ENCODE measurements at regions not wholly inside any gene's neighbourhood (a gene's known extent, or its start where the extent isn't known, plus 50 kb on each side); places are given as distances from the start of the nearest gene placed in this dataset.
A peak's percentile ranks its signal among the peaks of the same experiment; 100 is the strongest.

DNA sequence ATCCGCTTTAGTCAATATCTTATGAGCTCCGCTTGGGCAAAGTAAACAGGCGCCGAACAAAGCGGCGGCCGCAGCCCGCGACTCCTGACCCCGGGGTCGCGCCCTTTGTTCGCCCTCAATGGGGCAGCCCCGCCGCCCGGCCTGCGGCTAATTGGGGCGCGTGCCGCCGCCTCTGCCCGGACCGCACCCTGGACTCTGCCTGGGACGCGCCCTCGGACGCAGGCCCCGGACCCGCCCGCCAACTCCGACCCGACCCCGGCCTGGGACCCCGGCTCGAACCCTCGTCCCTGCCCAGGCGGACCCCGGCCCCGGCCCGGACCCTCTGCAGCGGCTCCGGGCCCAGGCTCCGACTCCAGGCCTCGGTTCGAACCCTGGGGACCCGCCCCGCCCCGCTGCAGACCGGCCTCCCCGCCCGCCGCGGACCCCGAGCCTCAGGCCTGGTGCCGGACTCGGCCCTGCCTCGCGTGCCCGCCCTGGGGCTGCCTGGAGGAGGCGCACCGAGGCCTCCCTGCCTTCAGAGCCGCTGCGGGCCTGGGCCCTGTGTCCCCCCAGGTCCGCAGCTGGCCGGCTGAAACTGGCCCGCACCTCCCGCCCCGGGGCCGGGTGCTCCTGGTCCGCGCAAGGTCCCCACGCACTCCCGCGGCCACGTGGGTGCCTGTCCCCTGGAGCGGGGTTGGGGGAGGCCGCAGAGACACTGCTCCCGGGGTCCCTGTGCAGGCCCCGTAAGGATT, 84.7 kb upstream of the WNT7B start:
- Mint-ChIP-seq H3K4me3 (peak overlapping the region; percentile 68; the same call in 2 of the 3 replicates), H3K27me3 (ENCODE audit: insufficient read depth, low read depth, poor library complexity) (peaks cover 18% of the 10 kb centered on the region), H3K36me3 (ENCODE audit: low read depth) (no peaks in the 10 kb centered on the region), H3K27ac (no peak overlapping the region), H3K9me3 (no peaks in the 10 kb centered on the region; the same call in 2 of the 3 replicates), H3K4me1 (peaks cover 4% of the 10 kb centered on the region; the same call in 1 of the 3 replicates)
- ATAC-seq (peak; percentile 92), DNase-seq (ENCODE audit: low spot score) (peak; percentile 83)
- peaks cover 41% of the 10 kb centered on the region for H3K27me3 ChIP-seq (ENCODE audit: insufficient read depth)
- H3K79me2 ChIP-seq (replicated peaks; ENCODE audit: insufficient read depth): no peaks in the 10 kb centered on the region
- no peaks in the 10 kb centered on the region for H3K36me3 ChIP-seq (ENCODE audit: insufficient read depth)
- H3K4me2 ChIP-seq: peak overlapping the region; percentile 75
- H3K4me1 ChIP-seq (ENCODE audit: insufficient read depth): peaks cover 18% of the 10 kb centered on the region
- no peaks in the 10 kb centered on the region for H3K9me2 ChIP-seq (ENCODE audit: insufficient read depth)
- H4K20me1 ChIP-seq (replicated peaks; ENCODE audit: insufficient read depth): no peaks in the 10 kb centered on the region
- H3F3A ChIP-seq (replicated peaks; ENCODE audit: low read depth): peaks cover 8% of the 10 kb centered on the region
- peak overlapping the region; percentile 61 for H3K4me3 ChIP-seq
- TF ChIP-seq ZNF114 (CRISPR knock-in tag; IDR thresholded peaks at IDR 0.05) (no peak), CREB1 (CRISPR knock-in tag; IDR thresholded peaks at IDR 0.05; ENCODE audit: low read depth) (no peak), JUNB (IDR thresholded peaks at IDR 0.05; ENCODE audit: unreplicated experiment) (no peak)
- TF ChIP-seq, protein P1, sequence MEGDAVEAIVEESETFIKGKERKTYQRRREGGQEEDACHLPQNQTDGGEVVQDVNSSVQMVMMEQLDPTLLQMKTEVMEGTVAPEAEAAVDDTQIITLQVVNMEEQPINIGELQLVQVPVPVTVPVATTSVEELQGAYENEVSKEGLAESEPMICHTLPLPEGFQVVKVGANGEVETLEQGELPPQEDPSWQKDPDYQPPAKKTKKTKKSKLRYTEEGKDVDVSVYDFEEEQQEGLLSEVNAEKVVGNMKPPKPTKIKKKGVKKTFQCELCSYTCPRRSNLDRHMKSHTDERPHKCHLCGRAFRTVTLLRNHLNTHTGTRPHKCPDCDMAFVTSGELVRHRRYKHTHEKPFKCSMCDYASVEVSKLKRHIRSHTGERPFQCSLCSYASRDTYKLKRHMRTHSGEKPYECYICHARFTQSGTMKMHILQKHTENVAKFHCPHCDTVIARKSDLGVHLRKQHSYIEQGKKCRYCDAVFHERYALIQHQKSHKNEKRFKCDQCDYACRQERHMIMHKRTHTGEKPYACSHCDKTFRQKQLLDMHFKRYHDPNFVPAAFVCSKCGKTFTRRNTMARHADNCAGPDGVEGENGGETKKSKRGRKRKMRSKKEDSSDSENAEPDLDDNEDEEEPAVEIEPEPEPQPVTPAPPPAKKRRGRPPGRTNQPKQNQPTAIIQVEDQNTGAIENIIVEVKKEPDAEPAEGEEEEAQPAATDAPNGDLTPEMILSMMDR (conservative IDR thresholded peaks at IDR 0.05; ENCODE audit: low read depth in 2 of 2): peak; percentile 24 to 45; a peak in 2 of 4 replicates
- H2AFZ ChIP-seq: peak overlapping the region; percentile 97
- H3K27ac ChIP-seq (ENCODE audit: low read depth): no peak overlapping the region

DNA sequence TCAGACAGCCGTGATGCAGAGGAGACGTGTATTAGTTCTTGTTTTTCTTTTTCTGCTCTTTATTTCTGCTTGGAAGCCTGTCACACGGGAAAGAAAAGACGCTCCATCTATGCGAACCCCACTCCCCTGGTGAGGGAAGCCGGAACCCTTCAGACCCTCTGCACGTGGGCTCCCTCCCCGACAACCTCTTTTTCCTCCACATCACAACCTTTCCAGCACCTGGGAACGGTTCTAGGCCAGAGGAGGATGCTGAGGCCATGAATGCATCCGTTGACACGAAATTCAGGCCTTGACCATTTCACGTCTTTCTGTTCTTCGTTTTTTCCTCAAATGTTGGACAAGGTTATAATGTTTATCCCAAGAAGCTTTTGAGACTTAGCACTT, 85.3 kb upstream of the WNT7B start:
- Histone ChIP-seq H3K27me3 (ENCODE audit: insufficient read depth) (peaks cover 45% of the 10 kb centered on the region), H3K9me2 (ENCODE audit: insufficient read depth) (no peaks in the 10 kb centered on the region), H3K4me3 (peak overlapping the region; percentile 61; the same call in 1 of the 2 replicates), H3K4me1 (ENCODE audit: insufficient read depth) (peaks cover 18% of the 10 kb centered on the region), H3K27ac (ENCODE audit: low read depth) (no peak overlapping the region), H2AFZ (peak overlapping the region; percentile 95), H3F3A (replicated peaks; ENCODE audit: low read depth) (peaks cover 8% of the 10 kb centered on the region), H3K4me2 (peak overlapping the region; percentile 75), H3K36me3 (ENCODE audit: insufficient read depth) (no peaks in the 10 kb centered on the region), H3K79me2 (replicated peaks; ENCODE audit: insufficient read depth) (no peaks in the 10 kb centered on the region; the same call in 1 of the 2 replicates), H4K20me1 (replicated peaks; ENCODE audit: insufficient read depth) (no peaks in the 10 kb centered on the region)
- Mint-ChIP-seq H3K9me3 (no peaks in the 10 kb centered on the region; the same call in 2 of the 3 replicates), H3K27me3 (ENCODE audit: insufficient read depth, low read depth, poor library complexity) (peaks cover 18% of the 10 kb centered on the region), H3K36me3 (ENCODE audit: low read depth) (no peaks in the 10 kb centered on the region), H3K4me1 (peaks cover 4% of the 10 kb centered on the region; the same call in 1 of the 3 replicates), H3K4me3 (peak overlapping the region; percentile 68), H3K27ac (no peak overlapping the region)
- no peak for DNase-seq (ENCODE audit: low spot score)
- ATAC-seq: peak; percentile 5
- TF ChIP-seq EZH2 (IDR thresholded peaks at IDR 0.05; ENCODE audit: low read depth, unreplicated experiment) (no peak), STAT1 (IDR thresholded peaks at IDR 0.05; ENCODE audit: unreplicated experiment) (no peak), ZNF331 (CRISPR knock-in tag; IDR thresholded peaks at IDR 0.05; ENCODE audit: low read depth) (no peak)

Data from GM23338 (cell line).